ENCODE measurements at regions not wholly inside any gene's neighbourhood (a gene's known extent, or its start where the extent isn't known, plus 50 kb on each side); places are given as distances from the start of the nearest gene placed in this dataset.

DNA sequence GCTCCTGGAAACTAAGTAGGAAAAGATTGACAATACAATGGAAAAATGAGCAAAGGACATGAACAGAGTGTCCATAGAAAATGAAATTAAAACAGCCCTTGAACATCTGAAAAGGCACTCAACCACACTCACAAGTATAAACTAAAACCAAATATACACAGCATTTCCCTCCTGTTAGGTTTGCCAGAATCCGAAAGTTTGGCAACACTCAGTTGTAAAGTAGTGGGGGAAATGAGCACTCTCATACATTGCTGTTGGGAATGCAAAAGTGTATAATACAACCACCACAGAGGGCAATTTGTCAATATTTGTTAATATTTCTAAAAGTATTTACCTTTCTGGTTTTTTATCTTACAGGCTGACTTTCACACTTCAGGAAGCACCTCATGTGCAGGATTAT lies 84.2 kb upstream of the TMEM164 start (continued):
- TF ChIP-seq, protein P1, sequence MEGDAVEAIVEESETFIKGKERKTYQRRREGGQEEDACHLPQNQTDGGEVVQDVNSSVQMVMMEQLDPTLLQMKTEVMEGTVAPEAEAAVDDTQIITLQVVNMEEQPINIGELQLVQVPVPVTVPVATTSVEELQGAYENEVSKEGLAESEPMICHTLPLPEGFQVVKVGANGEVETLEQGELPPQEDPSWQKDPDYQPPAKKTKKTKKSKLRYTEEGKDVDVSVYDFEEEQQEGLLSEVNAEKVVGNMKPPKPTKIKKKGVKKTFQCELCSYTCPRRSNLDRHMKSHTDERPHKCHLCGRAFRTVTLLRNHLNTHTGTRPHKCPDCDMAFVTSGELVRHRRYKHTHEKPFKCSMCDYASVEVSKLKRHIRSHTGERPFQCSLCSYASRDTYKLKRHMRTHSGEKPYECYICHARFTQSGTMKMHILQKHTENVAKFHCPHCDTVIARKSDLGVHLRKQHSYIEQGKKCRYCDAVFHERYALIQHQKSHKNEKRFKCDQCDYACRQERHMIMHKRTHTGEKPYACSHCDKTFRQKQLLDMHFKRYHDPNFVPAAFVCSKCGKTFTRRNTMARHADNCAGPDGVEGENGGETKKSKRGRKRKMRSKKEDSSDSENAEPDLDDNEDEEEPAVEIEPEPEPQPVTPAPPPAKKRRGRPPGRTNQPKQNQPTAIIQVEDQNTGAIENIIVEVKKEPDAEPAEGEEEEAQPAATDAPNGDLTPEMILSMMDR (IDR thresholded peaks at IDR 0.05 in 2 of 3, conservative IDR thresholded peaks at IDR 0.05 in 1 of 3; ENCODE audit: control insufficient read depth in 2 of 3, extremely low read depth in 1 of 3, insufficient read depth in 1 of 3, low read depth in 3 of 3, low read length in 3 of 3), result no peak
- no peak for TF ChIP-seq HDAC2 (IDR thresholded peaks at IDR 0.05)

DNA sequence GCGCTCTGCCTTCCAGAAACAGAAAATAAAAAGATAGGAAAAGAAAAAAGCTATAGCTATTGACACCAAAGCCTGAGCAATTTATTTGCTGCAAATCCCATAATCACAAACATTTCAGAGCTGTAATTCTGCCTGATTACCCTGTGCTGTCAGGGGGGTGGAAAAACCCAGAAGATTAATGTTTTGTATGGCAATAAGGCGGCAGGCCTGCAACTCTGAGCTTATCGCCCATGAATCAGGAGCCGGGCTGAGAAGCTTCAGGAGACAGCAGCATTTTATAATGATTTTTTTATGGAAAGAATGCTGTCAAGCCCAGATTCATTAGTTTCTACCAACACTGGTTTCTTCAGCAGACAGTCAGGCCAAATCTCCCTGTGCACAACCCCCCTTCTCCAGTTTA lies 82.6 kb upstream of the TMEM164 start:
- ChIA-PET CTCF (interaction anchor here (0.6 to 2.2 kb wide), 6 partner anchors 11 to 498 kb away, joined by 3 to 14 read pairs (median 4); no protein-coding TSS in a partner anchor), RAD21 (ENCODE audit: unreplicated experiment) (interaction anchor here (1.3 to 1.5 kb wide), 2 partner anchors 123 to 227 kb away, joined by 3 read pairs; no protein-coding TSS in a partner anchor), POLR2A (no interaction called here), SMC1A (ENCODE audit: uncharacterized antibody, unreplicated experiment) (interaction anchor here (1.0 to 1.2 kb wide), 2 partner anchors 10 to 29 kb away, joined by 4 read pairs; no protein-coding TSS in a partner anchor)
- Histone ChIP-seq H3K27ac (ENCODE audit: control insufficient read depth, insufficient read depth) (no peak overlapping the region), H4K20me1 (ENCODE audit: control insufficient read depth, insufficient read depth) (no peaks in the 10 kb centered on the region), H2AFZ (ENCODE audit: control insufficient read depth, low read depth, low read length) (no peak overlapping the region), H3K79me2 (ENCODE audit: control insufficient read depth, insufficient read depth, low read length) (no peaks in the 10 kb centered on the region), H3K9ac (ENCODE audit: control insufficient read depth, insufficient read depth, low read length) (no peak overlapping the region), H3K4me1 (ENCODE audit: control insufficient read depth, insufficient read depth, low read length) (peaks cover 5% of the 10 kb centered on the region), H3K9me3 (replicated peaks; ENCODE audit: control insufficient read depth, insufficient read depth, low read length) (no peaks in the 10 kb centered on the region), H3K4me2 (ENCODE audit: control insufficient read depth, insufficient read depth) (no peak overlapping the region), H3K4me3 (no peak overlapping the region), H3K27me3 (replicated peaks in 1 of 2; ENCODE audit: control insufficient read depth in 2 of 2, insufficient read depth in 2 of 2, low read length in 1 of 2) (no peaks in the 10 kb centered on the region), H3K36me3 (ENCODE audit: control insufficient read depth in 2 of 2, insufficient read depth in 2 of 2, low read length in 1 of 2) (no peaks in the 10 kb centered on the region)
- BruUV-seq (replicated peaks), result no TSS peak
- 62% methylated on average over 4 of the region's 4 CpGs for WGBS (ENCODE audit: insufficient coverage, insufficient replicate concordance, low lambda C conversion rate, missing lambda C conversion rate)
- DNase-seq (ENCODE audit: low read depth, low spot score) (no peak), ATAC-seq (no peak), FAIRE-seq (no peak)
- in situ Hi-C loops (cut with MboI) (no loop called here), intact Hi-C loops (cut with micrococcal nuclease; ENCODE audit: unreplicated experiment) (no loop called here)
- no peak for TF ChIP-seq MEF2A (IDR thresholded peaks at IDR 0.05; ENCODE audit: insufficient read depth, low read depth, low read length)
- no peak for TF ChIP-seq ZZZ3 (IDR thresholded peaks at IDR 0.05; ENCODE audit: control insufficient read depth, insufficient read length, low read depth)
- TF ChIP-seq ZNF207 (IDR thresholded peaks at IDR 0.05; ENCODE audit: borderline replicate concordance), result no peak
- TF ChIP-seq ZBED1 (IDR thresholded peaks at IDR 0.05; ENCODE audit: borderline replicate concordance), result no peak
- no peak for TF ChIP-seq NR2F1 (conservative IDR thresholded peaks at IDR 0.05)
- no peak for TF ChIP-seq CHD4 (IDR thresholded peaks at IDR 0.05)
